Body of pancreas (tissue), 4 donors: ENCODE measurements at regions not wholly inside any gene's neighbourhood (a gene's known extent, or its start where the extent isn't known, plus 50 kb on each side); places are given as distances from the start of the nearest gene placed in this dataset.

Source experiments
- CTCF ChIP-seq, 7 experiments: fragments of 450-650 bp in 4 of 7; fragments of 200-600 bp in 3 of 7; sonication (generic) in 3 of 7; IDR thresholded peaks; one replicate each; pipeline ENCODE4 v1.5.1; 2016 to 2019; ENCODE audit warnings: antibody characterized with exemption in 7 of 7
- POLR2A ChIP-seq, 3 donors: fragments of 450-650 bp; IDR thresholded peaks; one replicate each; pipeline ENCODE4 v1.6.1; 2016; ENCODE audit warnings: antibody characterized with exemption in 3 of 3, mild to moderate bottlenecking in 2 of 3

GRCh38 chr12:67740711-67741110, 92.2 kb downstream of the DYRK2 start:
- no peak for TF ChIP-seq POLR2A (IDR thresholded peaks at IDR 0.05)
- no peak for TF ChIP-seq CTCF (IDR thresholded peaks at IDR 0.05)
